ENCODE measurements at regions not wholly inside any gene's neighbourhood (a gene's known extent, or its start where the extent isn't known, plus 50 kb on each side); places are given as distances from the start of the nearest gene placed in this dataset.

- intact Hi-C loops (cut with DNase I): no loop called here
- Histone ChIP-seq H3K27ac (no peak overlapping the region), H3K9me3 (no peaks in the 10 kb centered on the region), H3K27me3 (no peaks in the 10 kb centered on the region), H3K4me1 (no peaks in the 10 kb centered on the region), H3K36me3 (no peaks in the 10 kb centered on the region), H3K4me3 (no peak overlapping the region)
- no peak for DNase-seq (ENCODE audit: low spot score in 2 of 2)
- no peak for TF ChIP-seq CTCF (IDR thresholded peaks at IDR 0.05)
Observed at GRCh38 chr10:36840788-36841187, 284.6 kb upstream of the ANKRD30A start.

GRCh38 chr10:36837416-36837815, 288.0 kb upstream of the ANKRD30A start:
- intact Hi-C loops (cut with DNase I): no loop called here
- TF ChIP-seq CTCF (IDR thresholded peaks at IDR 0.05): no peak
- no peaks in the 10 kb centered on the region for H3K36me3 ChIP-seq
- DNase-seq (ENCODE audit: low spot score in 2 of 2): no peak
- H3K27me3 ChIP-seq: no peaks in the 10 kb centered on the region
- H3K9me3 ChIP-seq: no peaks in the 10 kb centered on the region
- H3K4me3 ChIP-seq: no peak overlapping the region
- no peak overlapping the region for H3K27ac ChIP-seq
- no peaks in the 10 kb centered on the region for H3K4me1 ChIP-seq

GRCh38 chr10:36819781-36820180, 305.6 kb upstream of the ANKRD30A start:
- TF ChIP-seq CTCF (IDR thresholded peaks at IDR 0.05): no peak
- DNase-seq (ENCODE audit: low spot score in 2 of 2): no peak
- H3K4me1 ChIP-seq: no peaks in the 10 kb centered on the region
- intact Hi-C loops (cut with DNase I): no loop called here
- H3K9me3 ChIP-seq: no peaks in the 10 kb centered on the region
- H3K36me3 ChIP-seq: no peaks in the 10 kb centered on the region
- H3K27me3 ChIP-seq: no peaks in the 10 kb centered on the region
- H3K27ac ChIP-seq: no peak overlapping the region
- H3K4me3 ChIP-seq: no peak overlapping the region

- DNase-seq (ENCODE audit: low spot score in 2 of 2): no peak
- no peaks in the 10 kb centered on the region for H3K27me3 ChIP-seq
- H3K27ac ChIP-seq: no peak overlapping the region
- H3K4me3 ChIP-seq: no peak overlapping the region
- intact Hi-C loops (cut with DNase I): no loop called here
- no peaks in the 10 kb centered on the region for H3K9me3 ChIP-seq
- no peak for TF ChIP-seq CTCF (IDR thresholded peaks at IDR 0.05)
- H3K4me1 ChIP-seq: no peaks in the 10 kb centered on the region
- no peaks in the 10 kb centered on the region for H3K36me3 ChIP-seq
Observed at GRCh38 chr10:36817898-36818297, 307.5 kb upstream of the ANKRD30A start.

- Histone ChIP-seq H3K36me3 (no peaks in the 10 kb centered on the region), H3K9me3 (no peaks in the 10 kb centered on the region), H3K4me1 (no peaks in the 10 kb centered on the region), H3K27me3 (no peaks in the 10 kb centered on the region), H3K27ac (no peak overlapping the region), H3K4me3 (no peak overlapping the region)
- DNase-seq (ENCODE audit: low spot score in 2 of 2): no peak
- no peak for TF ChIP-seq CTCF (IDR thresholded peaks at IDR 0.05)
- intact Hi-C loops (cut with DNase I): no loop called here
Observed at GRCh38 chr10:36808625-36809362, 316.6 kb upstream of the ANKRD30A start.

GRCh38 chr10:36803229-36803628, 322.2 kb upstream of the ANKRD30A start:
- H3K4me1 ChIP-seq: peaks cover 3% of the 10 kb centered on the region in 2 donors
- no peak for TF ChIP-seq CTCF (IDR thresholded peaks at IDR 0.05)
- no peaks in the 10 kb centered on the region for H3K9me3 ChIP-seq
- intact Hi-C loops (cut with DNase I): no loop called here
- H3K27ac ChIP-seq: no peak overlapping the region
- H3K4me3 ChIP-seq: no peak overlapping the region
- DNase-seq (ENCODE audit: low spot score in 2 of 2): no peak
- H3K27me3 ChIP-seq: no peaks in the 10 kb centered on the region
- H3K36me3 ChIP-seq: no peaks in the 10 kb centered on the region

Data from ascending aorta (tissue), 2 donors.